ENCODE measurements at regions not wholly inside any gene's neighbourhood (a gene's known extent, or its start where the extent isn't known, plus 50 kb on each side); places are given as distances from the start of the nearest gene placed in this dataset.

- no peak for TF ChIP-seq CTCF (IDR thresholded peaks at IDR 0.05; ENCODE audit: low read depth, low read length)
- Histone ChIP-seq H3K9me3 (ENCODE audit: severe bottlenecking) (no peaks in the 10 kb centered on the region), H3K4me3 (ENCODE audit: low read depth, low read length) (no peak overlapping the region), H3K27me3 (ENCODE audit: insufficient read depth, low read depth, severe bottlenecking) (no peaks in the 10 kb centered on the region), H3K36me3 (no peaks in the 10 kb centered on the region), H3K27ac (peak overlapping the region; percentile 19; the same call in 1 of the 2 replicates)
- no peak for DNase-seq
These were observed 118.5 kb downstream of the ARL4A start for GRCh38 chr7:12805957-12806356.

- Histone ChIP-seq H3K9me3 (ENCODE audit: severe bottlenecking) (no peaks in the 10 kb centered on the region), H3K4me3 (ENCODE audit: low read depth, low read length) (no peak overlapping the region), H3K27ac (no peak overlapping the region), H3K27me3 (ENCODE audit: insufficient read depth, low read depth, severe bottlenecking) (no peaks in the 10 kb centered on the region), H3K36me3 (no peaks in the 10 kb centered on the region)
- TF ChIP-seq CTCF (IDR thresholded peaks at IDR 0.05; ENCODE audit: low read depth, low read length), result no peak
- DNase-seq, result no peak
These were observed 122.0 kb downstream of the ARL4A start for GRCh38 chr7:12809476-12809875.

- Histone ChIP-seq H3K9me3 (ENCODE audit: severe bottlenecking) (no peaks in the 10 kb centered on the region), H3K27ac (no peak overlapping the region), H3K36me3 (no peaks in the 10 kb centered on the region), H3K27me3 (ENCODE audit: insufficient read depth, low read depth, severe bottlenecking) (no peaks in the 10 kb centered on the region), H3K4me3 (ENCODE audit: low read depth, low read length) (no peak overlapping the region)
- TF ChIP-seq CTCF (IDR thresholded peaks at IDR 0.05; ENCODE audit: low read depth, low read length), result no peak
- no peak for DNase-seq
These were observed 124.7 kb downstream of the ARL4A start for GRCh38 chr7:12812111-12812510.

GRCh38 chr7:12814107-12814506 lies 126.7 kb downstream of the ARL4A start:
- no peak overlapping the region for H3K27ac ChIP-seq
- TF ChIP-seq CTCF (IDR thresholded peaks at IDR 0.05; ENCODE audit: low read depth, low read length), result no peak
- DNase-seq, result no peak
- H3K9me3 ChIP-seq (ENCODE audit: severe bottlenecking), result no peaks in the 10 kb centered on the region
- no peak overlapping the region for H3K4me3 ChIP-seq (ENCODE audit: low read depth, low read length)
- H3K36me3 ChIP-seq, result no peaks in the 10 kb centered on the region
- no peaks in the 10 kb centered on the region for H3K27me3 ChIP-seq (ENCODE audit: insufficient read depth, low read depth, severe bottlenecking)

GRCh38 chr7:12814828-12815227 lies 127.4 kb downstream of the ARL4A start:
- Histone ChIP-seq H3K4me3 (ENCODE audit: low read depth, low read length) (no peak overlapping the region), H3K36me3 (no peaks in the 10 kb centered on the region), H3K27me3 (ENCODE audit: insufficient read depth, low read depth, severe bottlenecking) (no peaks in the 10 kb centered on the region), H3K27ac (no peak overlapping the region), H3K9me3 (ENCODE audit: severe bottlenecking) (no peaks in the 10 kb centered on the region)
- no peak for DNase-seq
- TF ChIP-seq CTCF (IDR thresholded peaks at IDR 0.05; ENCODE audit: low read depth, low read length), result no peak

DNA sequence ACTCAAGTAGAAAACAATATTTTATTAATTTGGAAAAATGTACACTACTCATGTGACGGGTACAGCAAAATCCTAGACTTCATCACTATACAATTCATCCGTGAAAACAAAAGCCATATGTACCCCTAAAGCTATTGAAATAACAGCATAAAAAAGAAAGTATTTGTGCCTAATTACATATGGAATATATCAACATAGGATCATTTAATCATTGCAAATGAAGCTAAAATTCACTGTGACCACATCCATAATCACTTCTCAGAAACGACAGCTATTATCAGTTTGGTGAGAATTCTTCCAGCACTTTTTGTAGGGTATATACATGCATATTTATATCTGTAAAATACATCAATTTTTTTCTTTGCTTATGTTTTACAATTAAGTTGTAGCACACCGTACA lies 128.0 kb downstream of the ARL4A start:
- Histone ChIP-seq H3K27me3 (ENCODE audit: insufficient read depth, low read depth, severe bottlenecking) (no peaks in the 10 kb centered on the region), H3K9me3 (ENCODE audit: severe bottlenecking) (no peaks in the 10 kb centered on the region), H3K27ac (no peak overlapping the region), H3K36me3 (no peaks in the 10 kb centered on the region), H3K4me3 (ENCODE audit: low read depth, low read length) (no peak overlapping the region)
- DNase-seq, result no peak
- no peak for TF ChIP-seq CTCF (IDR thresholded peaks at IDR 0.05; ENCODE audit: low read depth, low read length)

All from WERI-Rb-1 (cell line).